HEK293T (cell line): ENCODE measurements at regions not wholly inside any gene's neighbourhood (a gene's known extent, or its start where the extent isn't known, plus 50 kb on each side); places are given as distances from the start of the nearest gene placed in this dataset.

Source experiments
- BHLHE40 ChIP-seq: fragments of 450-650 bp; IDR thresholded peaks from 2 replicates; pipeline ENCODE4 v1.6.1; 2016; ENCODE audit warnings: mild to moderate bottlenecking, moderate library complexity, borderline replicate concordance
- CTBP1 ChIP-seq: fragments of 450-650 bp; IDR thresholded peaks from 2 replicates; pipeline ENCODE4 v1.6.1; 2016; ENCODE audit warnings: borderline replicate concordance
- ELF4 ChIP-seq: fragments of 450-650 bp; IDR thresholded peaks from 2 replicates; pipeline ENCODE4 v1.6.1; 2017; ENCODE audit warnings: antibody characterized with exemption
- FOXK2 ChIP-seq: fragments of 450-650 bp; IDR thresholded peaks from 2 replicates; pipeline ENCODE4 v1.6.1; 2016; ENCODE audit warnings: mild to moderate bottlenecking
- FOXM1 ChIP-seq: fragments of 450-650 bp; IDR thresholded peaks from 2 replicates; pipeline ENCODE4 v1.6.1; 2017; ENCODE audit warnings: mild to moderate bottlenecking, borderline replicate concordance
- HDGF ChIP-seq: fragments of 450-650 bp; IDR thresholded peaks from 2 replicates; pipeline ENCODE4 v1.6.1; 2017; ENCODE audit warnings: antibody characterized with exemption, borderline replicate concordance
- LEF1 ChIP-seq: fragments of 450-650 bp; IDR thresholded peaks from 2 replicates; pipeline ENCODE4 v1.6.1; 2017; ENCODE audit warnings: mild to moderate bottlenecking, borderline replicate concordance
- SUZ12 ChIP-seq: fragments of 450-650 bp; IDR thresholded peaks from 2 replicates; pipeline ENCODE4 v1.6.1; 2016; ENCODE audit warnings: mild to moderate bottlenecking
- TARDBP ChIP-seq: fragments of 450-650 bp; IDR thresholded peaks from 2 replicates; pipeline ENCODE4 v1.6.1; 2016

GRCh38 chr11:115630214-115630613 lies 126.0 kb upstream of the CADM1 start:
- TF ChIP-seq SUZ12 (no peak), FOXK2 (no peak), HDGF (no peak), CTBP1 (no peak), BHLHE40 (no peak), ELF4 (no peak), FOXM1 (no peak), LEF1 (no peak), TARDBP (no peak)
